Neural crest cell (in vitro differentiated cells): ENCODE measurements at regions not wholly inside any gene's neighbourhood (a gene's known extent, or its start where the extent isn't known, plus 50 kb on each side); places are given as distances from the start of the nearest gene placed in this dataset.
A peak's percentile ranks its signal among the peaks of the same experiment; 100 is the strongest.
"Not testable (repeated sequence)": the region's sequence is repeated elsewhere in the genome, so short reads cannot be mapped to it uniquely, and the experiment has no call there.

ENCODE experiments used
- DNase-seq: peaks from one replicate; pipeline ENCODE4 v3.0.0; 2021; ENCODE audit warnings: low read depth, mixed read lengths, low spot score
- H3K27ac Mint-ChIP-seq: one replicate; pipeline ENCODE4 v1.8.0; 2021; ENCODE audit warnings: mild to moderate bottlenecking, mixed read lengths; ENCODE audit not compliant: unreplicated experiment
- H3K27me3 Mint-ChIP-seq: 2 replicates; pipeline ENCODE4 v1.8.0; 2021; ENCODE audit warnings: low read depth, mild to moderate bottlenecking, mixed read lengths
- H3K36me3 Mint-ChIP-seq: 2 replicates; pipeline ENCODE4 v1.8.0; 2021; ENCODE audit warnings: low read depth, mild to moderate bottlenecking, mixed read lengths
- H3K4me1 Mint-ChIP-seq: 2 replicates; pipeline ENCODE4 v1.8.0; 2021; ENCODE audit warnings: mixed read lengths
- H3K4me3 Mint-ChIP-seq: one replicate; pipeline ENCODE4 v1.8.0; 2021; ENCODE audit warnings: mild to moderate bottlenecking, mixed read lengths
- H3K9me3 Mint-ChIP-seq: 2 replicates; pipeline ENCODE4 v1.8.0; 2021; ENCODE audit warnings: mixed read lengths
- TF ChIP-seq, protein P1 (sequence below): fragments of 200-600 bp; sonication (generic); conservative IDR thresholded peaks from 2 replicates; pipeline ENCODE4 v1.5.0; 2021; ENCODE audit warnings: antibody characterized with exemption, mild to moderate bottlenecking

DNA sequence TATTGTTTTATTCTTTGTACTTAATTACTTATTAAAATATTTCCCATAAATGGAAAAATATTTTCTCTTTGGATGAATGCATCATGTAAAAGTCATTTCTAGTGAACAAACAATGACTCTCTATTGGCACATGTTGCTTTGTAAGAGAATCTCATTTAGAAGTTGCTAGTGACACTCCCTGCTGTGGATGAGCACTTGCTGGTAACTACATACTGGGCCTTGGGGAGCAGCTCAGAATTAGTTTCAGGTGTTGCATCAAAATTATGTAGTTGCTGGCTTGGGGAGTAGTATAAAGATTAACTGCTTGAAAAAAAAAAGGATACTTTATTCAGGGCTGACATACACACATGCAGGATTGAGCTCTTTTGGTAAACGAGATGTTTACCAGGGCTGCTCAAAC is 80.3 kb upstream of the KCNAB1 start:
- Mint-ChIP-seq H3K4me1 (peaks cover 16% of the 10 kb centered on the region), H3K9me3 (peaks cover 5% of the 10 kb centered on the region), H3K27me3 (no peaks in the 10 kb centered on the region), H3K27ac (no peak overlapping the region), H3K4me3 (no peak overlapping the region), H3K36me3 (no peaks in the 10 kb centered on the region)
- TF ChIP-seq, protein P1, sequence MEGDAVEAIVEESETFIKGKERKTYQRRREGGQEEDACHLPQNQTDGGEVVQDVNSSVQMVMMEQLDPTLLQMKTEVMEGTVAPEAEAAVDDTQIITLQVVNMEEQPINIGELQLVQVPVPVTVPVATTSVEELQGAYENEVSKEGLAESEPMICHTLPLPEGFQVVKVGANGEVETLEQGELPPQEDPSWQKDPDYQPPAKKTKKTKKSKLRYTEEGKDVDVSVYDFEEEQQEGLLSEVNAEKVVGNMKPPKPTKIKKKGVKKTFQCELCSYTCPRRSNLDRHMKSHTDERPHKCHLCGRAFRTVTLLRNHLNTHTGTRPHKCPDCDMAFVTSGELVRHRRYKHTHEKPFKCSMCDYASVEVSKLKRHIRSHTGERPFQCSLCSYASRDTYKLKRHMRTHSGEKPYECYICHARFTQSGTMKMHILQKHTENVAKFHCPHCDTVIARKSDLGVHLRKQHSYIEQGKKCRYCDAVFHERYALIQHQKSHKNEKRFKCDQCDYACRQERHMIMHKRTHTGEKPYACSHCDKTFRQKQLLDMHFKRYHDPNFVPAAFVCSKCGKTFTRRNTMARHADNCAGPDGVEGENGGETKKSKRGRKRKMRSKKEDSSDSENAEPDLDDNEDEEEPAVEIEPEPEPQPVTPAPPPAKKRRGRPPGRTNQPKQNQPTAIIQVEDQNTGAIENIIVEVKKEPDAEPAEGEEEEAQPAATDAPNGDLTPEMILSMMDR, result no peak
- no peak for DNase-seq

GRCh38 chr3:156041216-156041841 is 79.0 kb upstream of the KCNAB1 start:
- not testable (repeated sequence) for H3K27ac Mint-ChIP-seq
- peaks cover 15% of the 10 kb centered on the region for H3K4me1 Mint-ChIP-seq

GRCh38 chr3:156041856-156042255 is 78.5 kb upstream of the KCNAB1 start:
- DNase-seq, H3K36me3 Mint-ChIP-seq, H3K9me3 Mint-ChIP-seq, H3K4me1 Mint-ChIP-seq, H3K27me3 Mint-ChIP-seq, H3K27ac Mint-ChIP-seq, H3K4me3 Mint-ChIP-seq: not testable (repeated sequence)

More at GRCh38 chr3:156041216-156041841, 79.0 kb upstream of the KCNAB1 start:
- DNase-seq, H3K27me3 Mint-ChIP-seq, H3K4me3 Mint-ChIP-seq, H3K36me3 Mint-ChIP-seq, H3K9me3 Mint-ChIP-seq: not testable (repeated sequence)

- not testable (repeated sequence) for H3K4me3 Mint-ChIP-seq, H3K27me3 Mint-ChIP-seq, H3K4me1 Mint-ChIP-seq, H3K36me3 Mint-ChIP-seq, H3K9me3 Mint-ChIP-seq
- H3K27ac Mint-ChIP-seq, result peak overlapping the region; percentile 47
- TF ChIP-seq, protein P1, result peak; percentile 66
- DNase-seq, result peak; percentile 55
Measured at GRCh38 chr3:156043832-156044633, 76.3 kb upstream of the KCNAB1 start.

DNA sequence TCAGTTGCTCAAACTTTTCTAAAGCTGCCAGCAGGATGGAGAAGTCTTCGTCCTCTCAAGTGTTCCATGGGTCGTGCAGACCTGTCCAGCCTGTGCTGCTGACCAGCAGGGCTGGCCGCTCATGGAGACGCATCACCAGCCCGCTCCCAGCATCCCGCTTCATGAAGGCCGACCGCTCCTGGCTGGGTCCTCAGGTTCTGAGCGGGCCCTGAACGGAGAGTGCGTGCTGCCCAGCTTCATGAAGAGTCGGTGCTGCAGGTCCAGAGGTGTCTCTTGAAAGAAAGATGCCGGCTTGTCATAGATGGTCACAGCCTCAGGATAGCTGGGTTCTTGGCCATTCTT is 75.8 kb upstream of the KCNAB1 start:
- no peaks in the 10 kb centered on the region for H3K27me3 Mint-ChIP-seq
- no peak overlapping the region for H3K4me3 Mint-ChIP-seq
- no peaks in the 10 kb centered on the region for H3K9me3 Mint-ChIP-seq
- no peaks in the 10 kb centered on the region for H3K36me3 Mint-ChIP-seq
- no peak for DNase-seq
- no peaks in the 10 kb centered on the region for H3K4me1 Mint-ChIP-seq
- TF ChIP-seq, protein P1, result no peak
- H3K27ac Mint-ChIP-seq, result no peak overlapping the region

- not testable (repeated sequence) for DNase-seq, H3K4me1 Mint-ChIP-seq, H3K27me3 Mint-ChIP-seq, H3K27ac Mint-ChIP-seq, H3K36me3 Mint-ChIP-seq, H3K4me3 Mint-ChIP-seq
- peaks cover 12% of the 10 kb centered on the region for H3K9me3 Mint-ChIP-seq
Measured at GRCh38 chr3:156048483-156048882, 71.9 kb upstream of the KCNAB1 start.

DNA sequence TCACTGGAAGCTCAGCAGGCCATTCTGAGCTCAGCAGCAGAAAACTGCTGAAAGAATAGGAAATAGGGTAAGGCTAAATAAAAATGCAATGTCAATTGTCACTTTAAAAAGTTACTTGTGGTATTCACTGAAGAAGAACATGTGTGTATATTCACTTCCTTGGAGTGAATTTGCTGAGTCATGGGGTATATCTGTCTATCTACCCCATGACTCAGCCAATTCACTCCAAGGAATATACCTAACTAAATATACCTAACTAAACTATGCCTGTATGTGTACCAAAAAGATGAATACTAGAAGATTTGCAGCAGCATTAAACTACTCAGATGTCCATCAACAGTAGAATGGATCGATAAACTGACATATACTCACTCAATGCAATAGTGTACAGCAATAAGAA is 69.5 kb upstream of the KCNAB1 start:
- Mint-ChIP-seq H3K4me1 (peaks cover 1% of the 10 kb centered on the region), H3K36me3 (peaks cover 4% of the 10 kb centered on the region), H3K27me3 (no peaks in the 10 kb centered on the region), H3K4me3 (no peak overlapping the region), H3K9me3 (peaks cover 12% of the 10 kb centered on the region), H3K27ac (peak overlapping the region; percentile 59)
- no peak for DNase-seq
- TF ChIP-seq, protein P1, result no peak
